GM12891 (cell line): ENCODE measurements at regions not wholly inside any gene's neighbourhood (a gene's known extent, or its start where the extent isn't known, plus 50 kb on each side); places are given as distances from the start of the nearest gene placed in this dataset.

Experiments
- DNase-seq: peaks from one replicate; pipeline ENCODE4 v3.0.0; 2011; ENCODE audit warnings: low spot score; ENCODE audit not compliant: insufficient read length
- FAIRE-seq: peaks from 2 replicates; lab custom pipeline; 2011; peaks lifted over from hg19 to GRCh38; lab: Jason Lieb, UNC
- PAX5 ChIP-seq: IDR thresholded peaks from 2 replicates; pipeline ENCODE4 v1.6.1; 2011; ENCODE audit warnings: low read length, moderate library complexity, mild to moderate bottlenecking; ENCODE audit not compliant: insufficient read depth, severe bottlenecking
- POLR2A ChIP-seq: IDR thresholded peaks from 2 replicates; pipeline ENCODE4 v1.6.1; 2011; ENCODE audit warnings: low read depth, low read length, control low read depth
- POLR2AphosphoS5 ChIP-seq: IDR thresholded peaks from 2 replicates; pipeline ENCODE4 v1.6.1; 2011; ENCODE audit warnings: low read depth, low read length, control low read depth
- POU2F2 ChIP-seq: IDR thresholded peaks from 2 replicates; pipeline ENCODE4 v1.6.1; 2011; ENCODE audit warnings: low read depth, mild to moderate bottlenecking, control low read depth, low read length, moderate library complexity
- SPI1 ChIP-seq: IDR thresholded peaks from 2 replicates; pipeline ENCODE4 v1.6.1; 2011; ENCODE audit warnings: low read depth, low read length, control low read depth
- TAF1 ChIP-seq: IDR thresholded peaks from 2 replicates; pipeline ENCODE4 v1.6.1; 2011; ENCODE audit warnings: low read depth, low read length, control low read depth

GRCh38 chr5:123964884-123965283 lies 452.9 kb downstream of the CSNK1G3 start:
- DNase-seq (no peak), FAIRE-seq (no peak)
- TF ChIP-seq POLR2AphosphoS5: no peak
- TF ChIP-seq TAF1: no peak
- TF ChIP-seq SPI1: no peak
- no peak for TF ChIP-seq POU2F2
- no peak for TF ChIP-seq PAX5
- no peak for TF ChIP-seq POLR2A

- DNase-seq (no peak), FAIRE-seq (no peak)
- TF ChIP-seq POLR2A: no peak
- TF ChIP-seq POLR2AphosphoS5: no peak
- TF ChIP-seq PAX5: no peak
- no peak for TF ChIP-seq TAF1
- TF ChIP-seq POU2F2: no peak
- no peak for TF ChIP-seq SPI1
Observed at GRCh38 chr5:123960526-123960925, 448.5 kb downstream of the CSNK1G3 start.

GRCh38 chr5:123951582-123951977 lies 439.6 kb downstream of the CSNK1G3 start:
- no peak for FAIRE-seq

GRCh38 chr5:123950701-123951581 lies 439.0 kb downstream of the CSNK1G3 start:
- TF ChIP-seq POU2F2: no peak
- no peak for TF ChIP-seq TAF1
- no peak for TF ChIP-seq PAX5
- no peak for TF ChIP-seq POLR2A
- no peak for TF ChIP-seq POLR2AphosphoS5
- FAIRE-seq (no peak), DNase-seq (no peak)

More at GRCh38 chr5:123951582-123951977, 439.6 kb downstream of the CSNK1G3 start:
- DNase-seq: no peak
- TF ChIP-seq POLR2A (no peak), SPI1 (no peak), PAX5 (no peak), POLR2AphosphoS5 (no peak), TAF1 (no peak), POU2F2 (no peak)

- FAIRE-seq (no peak), DNase-seq (no peak)
- TF ChIP-seq POLR2AphosphoS5 (no peak), SPI1 (no peak), PAX5 (no peak), POU2F2 (no peak), TAF1 (no peak), POLR2A (no peak)
Observed at GRCh38 chr5:123949807-123950340, 437.9 kb downstream of the CSNK1G3 start.

GRCh38 chr5:123949043-123949804 lies 437.2 kb downstream of the CSNK1G3 start:
- FAIRE-seq (no peak), DNase-seq (no peak)
- TF ChIP-seq POLR2AphosphoS5 (no peak), SPI1 (no peak), TAF1 (no peak), POLR2A (no peak), POU2F2 (no peak), PAX5 (no peak)

- no peak for DNase-seq
- no peak for FAIRE-seq
- TF ChIP-seq POLR2AphosphoS5: no peak
- no peak for TF ChIP-seq SPI1
- no peak for TF ChIP-seq TAF1
- TF ChIP-seq PAX5: no peak
- TF ChIP-seq POLR2A: no peak
- TF ChIP-seq POU2F2: no peak
Observed at GRCh38 chr5:123947797-123948196, 435.8 kb downstream of the CSNK1G3 start.

GRCh38 chr5:123945548-123945947 lies 433.6 kb downstream of the CSNK1G3 start:
- no peak for DNase-seq
- TF ChIP-seq SPI1 (no peak), POLR2A (no peak), PAX5 (no peak), POLR2AphosphoS5 (no peak), POU2F2 (no peak), TAF1 (no peak)
- FAIRE-seq: no peak

GRCh38 chr5:123943151-123943550 lies 431.2 kb downstream of the CSNK1G3 start:
- no peak for DNase-seq
- FAIRE-seq: no peak
- TF ChIP-seq PAX5 (no peak), TAF1 (no peak), POLR2A (no peak), POU2F2 (no peak), SPI1 (no peak), POLR2AphosphoS5 (no peak)
